SK-N-MC (cell line): ENCODE measurements at regions not wholly inside any gene's neighbourhood (a gene's known extent, or its start where the extent isn't known, plus 50 kb on each side); places are given as distances from the start of the nearest gene placed in this dataset.

Experiments
- EZH2 ChIP-seq: fragments of 200-600 bp; sonication (generic); IDR thresholded peaks from one replicate; pipeline ENCODE4 v1.6.1; 2017; ENCODE audit warnings: antibody characterized with exemption
- POLR2AphosphoS5 ChIP-seq: IDR thresholded peaks from 2 replicates; pipeline ENCODE4 v1.6.1; 2012; ENCODE audit warnings: mild to moderate bottlenecking, low read depth, low read length, borderline replicate concordance

DNA sequence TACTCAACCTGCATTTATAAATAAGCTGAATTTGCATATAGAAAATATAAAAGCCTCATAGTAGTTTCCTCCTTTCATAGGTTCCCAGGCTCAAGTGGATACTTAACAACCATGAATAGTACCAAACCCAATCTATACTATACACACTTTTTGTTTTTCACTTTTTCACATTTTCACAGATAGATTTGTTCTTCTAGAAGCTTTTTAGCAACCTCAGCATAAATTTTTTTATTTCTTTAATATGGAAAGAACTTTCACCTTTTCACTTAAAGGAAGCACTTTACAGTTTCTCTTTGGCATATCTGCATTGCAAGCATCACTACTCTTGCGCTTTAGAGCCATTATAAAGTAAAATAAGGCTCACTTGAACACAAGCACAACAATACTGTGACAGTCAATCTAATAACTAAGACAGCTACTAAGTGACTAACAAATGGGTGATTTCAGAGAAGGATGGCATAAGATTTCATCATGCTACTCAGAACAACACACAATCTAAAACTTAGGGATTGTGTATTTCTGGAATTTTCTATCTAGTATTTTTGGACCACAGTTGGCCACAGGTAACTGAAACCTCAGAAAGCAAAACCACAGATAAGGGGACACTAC lies 1063.6 kb downstream of the FAM181B start:
- no peak for TF ChIP-seq EZH2
- no peak for TF ChIP-seq POLR2AphosphoS5
